ENCODE measurements at regions not wholly inside any gene's neighbourhood (a gene's known extent, or its start where the extent isn't known, plus 50 kb on each side); places are given as distances from the start of the nearest gene placed in this dataset.

DNA sequence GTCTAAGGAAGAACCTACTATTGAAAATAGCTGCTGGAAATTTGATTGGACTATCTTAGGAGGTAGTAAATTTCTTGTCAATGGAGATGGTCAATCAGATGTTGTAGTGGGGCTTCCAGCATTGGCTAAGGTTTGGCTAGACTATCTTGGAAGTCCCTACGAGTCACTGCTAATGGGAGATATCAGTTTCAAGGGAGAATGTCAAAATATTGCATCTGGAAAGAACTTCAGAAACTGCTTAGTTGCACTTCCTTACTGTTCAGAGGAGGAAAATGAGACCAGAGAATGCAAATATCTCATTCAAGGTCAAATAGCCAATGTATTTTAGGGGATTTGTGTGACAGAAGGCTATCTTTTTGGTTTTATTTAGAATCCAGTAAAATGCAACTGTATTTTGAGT, 53.5 kb upstream of the CCN2 start:
- no peaks in the 10 kb centered on the region for H3K27me3 ChIP-seq (ENCODE audit: control insufficient read depth, insufficient read depth, low read length)
- no peak overlapping the region for H4K91ac ChIP-seq (ENCODE audit: insufficient read depth, low read depth, low read length)
- intact Hi-C loops (cut with micrococcal nuclease) (no loop called here), dilution Hi-C loops (cut with HindIII; ENCODE audit: low sequenced_read_pairs, unreplicated experiment) (no loop called here), in situ Hi-C loops (cut with MboI; ENCODE audit: low sequenced_read_pairs) (no loop called here)
- H3K23ac ChIP-seq (ENCODE audit: low read depth, low read length): no peak overlapping the region
- no peaks in the 10 kb centered on the region for H4K20me1 ChIP-seq (ENCODE audit: insufficient read depth, low read length)
- BruUV-seq (replicated peaks): no TSS peak
- H3K4me3 ChIP-seq (ENCODE audit: insufficient read depth, low read depth, low read length): no peak overlapping the region
- no peak overlapping the region for H4K8ac ChIP-seq (ENCODE audit: low read depth in 2 of 2, low read length in 2 of 2)
- H2BK15ac ChIP-seq (ENCODE audit: low read depth, low read length): no peak overlapping the region
- no peak overlapping the region for H2BK20ac ChIP-seq (ENCODE audit: low read depth, low read length)
- TF ChIP-seq, protein P1, sequence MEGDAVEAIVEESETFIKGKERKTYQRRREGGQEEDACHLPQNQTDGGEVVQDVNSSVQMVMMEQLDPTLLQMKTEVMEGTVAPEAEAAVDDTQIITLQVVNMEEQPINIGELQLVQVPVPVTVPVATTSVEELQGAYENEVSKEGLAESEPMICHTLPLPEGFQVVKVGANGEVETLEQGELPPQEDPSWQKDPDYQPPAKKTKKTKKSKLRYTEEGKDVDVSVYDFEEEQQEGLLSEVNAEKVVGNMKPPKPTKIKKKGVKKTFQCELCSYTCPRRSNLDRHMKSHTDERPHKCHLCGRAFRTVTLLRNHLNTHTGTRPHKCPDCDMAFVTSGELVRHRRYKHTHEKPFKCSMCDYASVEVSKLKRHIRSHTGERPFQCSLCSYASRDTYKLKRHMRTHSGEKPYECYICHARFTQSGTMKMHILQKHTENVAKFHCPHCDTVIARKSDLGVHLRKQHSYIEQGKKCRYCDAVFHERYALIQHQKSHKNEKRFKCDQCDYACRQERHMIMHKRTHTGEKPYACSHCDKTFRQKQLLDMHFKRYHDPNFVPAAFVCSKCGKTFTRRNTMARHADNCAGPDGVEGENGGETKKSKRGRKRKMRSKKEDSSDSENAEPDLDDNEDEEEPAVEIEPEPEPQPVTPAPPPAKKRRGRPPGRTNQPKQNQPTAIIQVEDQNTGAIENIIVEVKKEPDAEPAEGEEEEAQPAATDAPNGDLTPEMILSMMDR (conservative IDR thresholded peaks at IDR 0.05; ENCODE audit: low read depth, low read length): no peak
- TF ChIP-seq MAFK (IDR thresholded peaks at IDR 0.05; ENCODE audit: low read depth, low read length) (peak; percentile 37; the same call in 1 of the 2 replicates), NFE2L2 (IDR thresholded peaks at IDR 0.05; ENCODE audit: low read depth, low read length) (no peak), CEBPB (IDR thresholded peaks at IDR 0.05; ENCODE audit: low read depth, low read length) (no peak), POLR2A (IDR thresholded peaks at IDR 0.05; ENCODE audit: low read depth, low read length) (no peak)
- TF ChIP-seq, protein P2, sequence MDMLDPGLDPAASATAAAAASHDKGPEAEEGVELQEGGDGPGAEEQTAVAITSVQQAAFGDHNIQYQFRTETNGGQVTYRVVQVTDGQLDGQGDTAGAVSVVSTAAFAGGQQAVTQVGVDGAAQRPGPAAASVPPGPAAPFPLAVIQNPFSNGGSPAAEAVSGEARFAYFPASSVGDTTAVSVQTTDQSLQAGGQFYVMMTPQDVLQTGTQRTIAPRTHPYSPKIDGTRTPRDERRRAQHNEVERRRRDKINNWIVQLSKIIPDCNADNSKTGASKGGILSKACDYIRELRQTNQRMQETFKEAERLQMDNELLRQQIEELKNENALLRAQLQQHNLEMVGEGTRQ (IDR thresholded peaks at IDR 0.05; ENCODE audit: low read depth, low read length): no peak
- DNase-seq (peak; percentile 58), ATAC-seq (ENCODE audit: low read depth) (no peak)
- ChIA-PET POLR2A (ENCODE audit: unreplicated experiment) (no interaction called here), CTCF (no interaction called here)
- H2AFZ ChIP-seq (replicated peaks; ENCODE audit: low read length, poor library complexity): no peak overlapping the region
- no peak overlapping the region for H3K14ac ChIP-seq (replicated peaks; ENCODE audit: low read depth, low read length)
- no peak overlapping the region for H3K56ac ChIP-seq (ENCODE audit: extremely low read depth, insufficient read depth, low read length)
- H3K4me2 ChIP-seq (ENCODE audit: low read depth, low read length): no peak overlapping the region
- H3K18ac ChIP-seq (ENCODE audit: low read depth, low read length): no peak overlapping the region
- no peak overlapping the region for H2AK5ac ChIP-seq (ENCODE audit: low read depth, low read length)
- no peaks in the 10 kb centered on the region for H3K79me1 ChIP-seq (ENCODE audit: low read depth in 1 of 2, low read length in 2 of 2)
- H2BK120ac ChIP-seq (ENCODE audit: low read depth, low read length): no peak overlapping the region
- H3K4me1 ChIP-seq (ENCODE audit: control insufficient read depth, insufficient read depth, low read length): peaks cover 4% of the 10 kb centered on the region; the same call in 1 of the 2 replicates
- H3K9me3 ChIP-seq (ENCODE audit: control insufficient read depth, insufficient read depth, low read length): peaks cover 9% of the 10 kb centered on the region
- H3K9ac ChIP-seq (ENCODE audit: low read depth, low read length): no peak overlapping the region
- H3K4ac ChIP-seq (ENCODE audit: low read depth, low read length): no peak overlapping the region
- no peak overlapping the region for H4K5ac ChIP-seq (ENCODE audit: low read depth, low read length)
- no peak overlapping the region for H2AK9ac ChIP-seq (replicated peaks; ENCODE audit: low read depth, low read length, poor library complexity)
- H3K9me1 ChIP-seq (ENCODE audit: insufficient read depth, low read length): no peaks in the 10 kb centered on the region
- H3K27ac ChIP-seq (ENCODE audit: insufficient read depth, low read length): no peak overlapping the region
- no peak overlapping the region for H2BK5ac ChIP-seq (ENCODE audit: low read depth, low read length, poor library complexity, severe bottlenecking)
- no peaks in the 10 kb centered on the region for H3K36me3 ChIP-seq (ENCODE audit: control insufficient read depth, insufficient read depth, low read length)
- WGBS, 2 experiments (ENCODE audit: extremely low coverage in 2 of 2, insufficient read length in 1 of 2): no CpG with 5 or more reads among the region's 1 CpG

All from IMR-90 (cell line).